Skeletal muscle satellite cell (primary cell): ENCODE measurements at regions not wholly inside any gene's neighbourhood (a gene's known extent, or its start where the extent isn't known, plus 50 kb on each side); places are given as distances from the start of the nearest gene placed in this dataset.

ENCODE experiments used
- H3K27me3 ChIP-seq: 2 replicates; pipeline ENCODE4 v1.7.0; 2013; ENCODE audit warnings: low read length; ENCODE audit not compliant: control insufficient read depth, insufficient read depth
- H3K36me3 ChIP-seq: 2 replicates; pipeline ENCODE4 v1.7.0; 2013; ENCODE audit warnings: mild to moderate bottlenecking, control low read depth, low read length; ENCODE audit not compliant: insufficient read depth
- H3K4me1 ChIP-seq: 2 replicates; pipeline ENCODE4 v1.7.0; 2013; ENCODE audit warnings: low read length; ENCODE audit not compliant: control insufficient read depth, insufficient read depth
- H3K4me2 ChIP-seq: 2 replicates; pipeline ENCODE4 v1.7.0; 2013; ENCODE audit warnings: mild to moderate bottlenecking, low read length
- H3K4me3 ChIP-seq: 2 replicates; pipeline ENCODE4 v1.7.0; 2013; ENCODE audit warnings: low read length
- H3K9ac ChIP-seq: 2 replicates; pipeline ENCODE4 v1.7.0; 2013; ENCODE audit warnings: mild to moderate bottlenecking, low read depth, low read length, moderate library complexity
- H3K9me3 ChIP-seq: replicated peaks from 2 replicates; pipeline ENCODE4 v1.7.0; 2013; ENCODE audit warnings: mild to moderate bottlenecking, control low read depth, low read length

GRCh38 chr21:35911412-35912191 is 148.7 kb downstream of the SETD4 start:
- H3K9ac ChIP-seq: no peak overlapping the region
- no peaks in the 10 kb centered on the region for H3K27me3 ChIP-seq
- no peak overlapping the region for H3K4me3 ChIP-seq
- no peaks in the 10 kb centered on the region for H3K36me3 ChIP-seq
- H3K4me1 ChIP-seq: peaks cover 19% of the 10 kb centered on the region
- H3K9me3 ChIP-seq: no peaks in the 10 kb centered on the region
- H3K4me2 ChIP-seq: no peak overlapping the region

GRCh38 chr21:35909456-35910223 is 150.7 kb downstream of the SETD4 start:
- H3K4me3 ChIP-seq: peak overlapping the region; percentile 18
- no peaks in the 10 kb centered on the region for H3K36me3 ChIP-seq
- H3K4me1 ChIP-seq: peaks cover 30% of the 10 kb centered on the region
- peak overlapping the region; percentile 47 for H3K9ac ChIP-seq
- no peaks in the 10 kb centered on the region for H3K27me3 ChIP-seq
- no peaks in the 10 kb centered on the region for H3K9me3 ChIP-seq
- H3K4me2 ChIP-seq: peak overlapping the region; percentile 46

DNA sequence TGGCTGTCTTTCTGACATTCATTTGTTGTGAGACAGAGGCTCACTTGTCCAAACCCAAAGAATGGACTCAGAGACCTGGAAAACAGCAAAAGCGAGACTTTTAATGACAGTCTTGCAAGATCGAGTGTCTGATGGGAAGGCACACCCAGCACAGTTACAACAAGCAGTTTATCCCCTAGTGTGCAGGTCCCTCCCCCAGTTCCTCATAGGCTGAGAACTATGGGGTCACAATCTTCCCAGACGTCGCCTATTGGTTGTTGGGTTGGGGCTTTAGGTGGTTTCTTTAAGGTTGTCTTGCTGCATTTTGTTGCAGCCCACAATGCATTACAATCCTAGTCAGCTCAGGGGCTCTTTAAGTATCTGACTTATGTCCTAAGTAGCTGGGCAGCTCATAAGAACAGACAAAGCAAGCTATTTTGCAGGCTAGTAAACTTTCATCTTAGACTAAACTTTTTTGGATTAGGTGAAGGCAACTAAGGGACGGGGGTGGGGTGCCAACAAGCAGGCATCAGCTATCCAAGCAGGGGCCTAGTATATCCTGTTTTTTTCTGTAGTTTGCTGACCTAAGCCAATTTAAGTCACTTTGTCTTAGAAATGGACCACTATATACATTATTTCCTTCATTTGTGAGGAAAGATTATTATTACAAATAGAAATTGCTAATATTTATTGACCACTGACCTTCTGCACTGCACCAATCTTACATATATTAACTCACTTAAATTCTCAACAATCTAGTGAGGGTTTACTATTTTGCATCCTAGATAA is 151.8 kb downstream of the SETD4 start:
- Histone ChIP-seq H3K27me3 (no peaks in the 10 kb centered on the region), H3K9ac (no peak overlapping the region), H3K4me2 (no peak overlapping the region), H3K4me3 (no peak overlapping the region), H3K9me3 (no peaks in the 10 kb centered on the region), H3K36me3 (no peaks in the 10 kb centered on the region), H3K4me1 (peaks cover 30% of the 10 kb centered on the region)

GRCh38 chr21:35906586-35906985 is 153.7 kb downstream of the SETD4 start:
- H3K4me2 ChIP-seq: no peak overlapping the region

GRCh38 chr21:35905963-35906345 is 154.4 kb downstream of the SETD4 start:
- Histone ChIP-seq H3K4me3 (no peak overlapping the region), H3K4me2 (no peak overlapping the region), H3K9ac (no peak overlapping the region), H3K4me1 (peaks cover 30% of the 10 kb centered on the region), H3K9me3 (no peaks in the 10 kb centered on the region), H3K27me3 (no peaks in the 10 kb centered on the region), H3K36me3 (no peaks in the 10 kb centered on the region)

More at GRCh38 chr21:35906586-35906985, 153.7 kb downstream of the SETD4 start:
- Histone ChIP-seq H3K27me3 (no peaks in the 10 kb centered on the region), H3K9me3 (no peaks in the 10 kb centered on the region), H3K4me3 (no peak overlapping the region), H3K36me3 (no peaks in the 10 kb centered on the region), H3K4me1 (peaks cover 30% of the 10 kb centered on the region), H3K9ac (no peak overlapping the region)

- Histone ChIP-seq H3K4me2 (peak overlapping the region; percentile 60), H3K27me3 (no peaks in the 10 kb centered on the region), H3K4me1 (peaks cover 29% of the 10 kb centered on the region), H3K36me3 (no peaks in the 10 kb centered on the region), H3K9ac (no peak overlapping the region), H3K4me3 (no peak overlapping the region), H3K9me3 (no peaks in the 10 kb centered on the region)
Measured at GRCh38 chr21:35905096-35905962, 155.0 kb downstream of the SETD4 start.

DNA sequence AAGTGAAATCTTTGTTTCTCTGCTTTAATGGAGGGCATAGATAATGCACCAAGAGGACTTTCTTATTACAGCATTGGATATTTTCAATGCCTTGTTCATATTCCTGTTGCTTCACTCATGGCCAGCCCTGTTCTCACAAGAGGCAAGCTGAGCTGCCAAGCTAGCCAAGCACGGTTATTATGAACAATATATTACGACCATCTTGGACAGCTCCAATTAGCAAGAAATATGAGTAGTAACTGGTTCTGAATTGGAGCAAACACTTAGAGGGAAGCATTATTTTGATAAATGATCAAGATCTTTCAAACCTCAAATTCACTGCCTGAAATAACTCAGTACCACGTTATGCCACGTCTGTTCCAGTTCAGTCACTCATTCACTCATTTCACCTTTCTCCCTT is 159.8 kb downstream of the SETD4 start:
- Histone ChIP-seq H3K9ac (no peak overlapping the region), H3K27me3 (no peaks in the 10 kb centered on the region), H3K4me3 (no peak overlapping the region), H3K9me3 (no peaks in the 10 kb centered on the region), H3K4me2 (no peak overlapping the region), H3K4me1 (peaks cover 9% of the 10 kb centered on the region), H3K36me3 (no peaks in the 10 kb centered on the region)

- Histone ChIP-seq H3K4me1 (no peaks in the 10 kb centered on the region), H3K4me2 (no peak overlapping the region), H3K4me3 (no peak overlapping the region)
Measured at GRCh38 chr21:35896060-35896459, 164.3 kb downstream of the SETD4 start.

DNA sequence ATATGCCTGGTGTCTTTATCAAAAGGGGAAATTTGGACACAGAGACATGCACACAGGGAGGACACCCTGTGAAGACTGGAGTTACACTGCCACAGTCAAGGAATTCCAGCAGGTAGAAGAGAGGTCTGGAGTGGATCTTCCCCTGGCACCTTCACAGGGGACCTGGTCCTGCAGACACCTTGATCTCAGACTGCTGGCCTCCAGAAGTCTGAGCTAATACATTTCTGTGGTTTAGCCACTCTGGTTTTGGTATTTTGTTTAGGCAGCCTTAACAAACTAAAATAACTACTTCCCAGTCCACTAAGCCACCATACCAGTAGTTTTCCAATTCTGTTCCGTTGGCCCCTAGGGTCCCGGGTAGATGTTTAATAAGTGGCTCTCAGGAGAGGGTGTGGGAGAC is 164.7 kb downstream of the SETD4 start:
- H3K27me3 ChIP-seq: no peaks in the 10 kb centered on the region
- H3K9ac ChIP-seq: no peak overlapping the region
- no peaks in the 10 kb centered on the region for H3K4me1 ChIP-seq
- no peaks in the 10 kb centered on the region for H3K9me3 ChIP-seq
- H3K36me3 ChIP-seq: no peaks in the 10 kb centered on the region
- H3K4me2 ChIP-seq: no peak overlapping the region
- H3K4me3 ChIP-seq: no peak overlapping the region

More at GRCh38 chr21:35896060-35896459, 164.3 kb downstream of the SETD4 start:
- H3K9me3 ChIP-seq: no peaks in the 10 kb centered on the region
- no peak overlapping the region for H3K9ac ChIP-seq
- H3K27me3 ChIP-seq: no peaks in the 10 kb centered on the region
- no peaks in the 10 kb centered on the region for H3K36me3 ChIP-seq

DNA sequence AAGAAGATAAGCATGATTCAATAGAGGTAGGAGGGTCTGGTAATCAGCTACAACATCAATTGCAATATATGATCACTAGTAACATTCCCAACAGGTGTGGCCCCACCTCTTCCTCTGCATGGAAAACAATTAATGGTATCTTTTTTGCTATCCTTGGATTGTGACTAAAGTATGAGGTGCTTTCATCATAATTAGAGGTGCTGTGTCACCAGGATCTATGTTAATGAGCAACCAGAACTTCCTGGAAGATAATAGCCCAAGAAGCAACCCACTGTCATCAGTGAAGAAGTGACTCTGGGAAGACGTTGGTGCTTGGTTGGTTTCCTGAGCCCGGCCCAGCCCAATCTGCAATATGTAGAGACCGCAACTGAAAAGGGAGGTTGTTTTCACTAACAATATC is 167.2 kb downstream of the SETD4 start:
- no peaks in the 10 kb centered on the region for H3K27me3 ChIP-seq
- no peak overlapping the region for H3K9ac ChIP-seq
- H3K4me3 ChIP-seq: no peak overlapping the region
- no peaks in the 10 kb centered on the region for H3K9me3 ChIP-seq
- no peaks in the 10 kb centered on the region for H3K36me3 ChIP-seq
- no peak overlapping the region for H3K4me2 ChIP-seq
- H3K4me1 ChIP-seq: no peaks in the 10 kb centered on the region

- Histone ChIP-seq H3K4me2 (no peak overlapping the region), H3K9me3 (no peaks in the 10 kb centered on the region), H3K4me3 (no peak overlapping the region), H3K4me1 (no peaks in the 10 kb centered on the region), H3K9ac (no peak overlapping the region), H3K36me3 (no peaks in the 10 kb centered on the region), H3K27me3 (peaks cover 4% of the 10 kb centered on the region)
Measured at GRCh38 chr21:35886887-35887286, 173.4 kb downstream of the SETD4 start.
